Stimulated activated CD4-positive, alpha-beta T cell treated with anti-CD3 and anti-CD28 coated beads, TNF-alpha, amount 100 ng/mL, for 24 hours (primary cell): ENCODE measurements at regions not wholly inside any gene's neighbourhood (a gene's known extent, or its start where the extent isn't known, plus 50 kb on each side); places are given as distances from the start of the nearest gene placed in this dataset.
"Not testable (repeated sequence)": the region's sequence is repeated elsewhere in the genome, so short reads cannot be mapped to it uniquely, and the experiment has no call there.

Source experiments
- DNase-seq, 3 experiments: peaks; one replicate each; pipeline ENCODE4 v3.0.0-alpha.2; 2020; ENCODE audit warnings: low read depth in 3 of 3

DNA sequence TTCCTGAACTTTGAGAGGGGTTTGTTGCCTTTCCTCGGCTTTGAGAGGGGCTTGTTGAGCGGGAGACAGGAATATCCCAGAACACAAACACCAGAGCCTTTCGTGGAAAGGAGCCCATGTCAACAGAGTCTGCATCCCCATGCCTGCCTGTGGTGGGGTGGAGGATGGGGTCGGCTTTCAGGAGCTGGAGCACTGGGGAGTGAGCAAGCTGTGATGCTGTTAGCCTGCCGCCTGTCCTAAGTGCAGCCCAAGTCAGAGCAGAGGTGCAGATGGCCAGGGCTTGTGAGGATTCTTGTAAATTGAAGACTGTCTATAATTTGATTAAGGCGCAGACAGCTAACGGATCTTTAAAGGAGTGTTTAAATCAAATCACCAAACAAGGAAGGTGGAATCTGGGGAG, 103.3 kb upstream of the ANK2 start:
- no peak for DNase-seq

GRCh38 chr4:112947616-112948015, 101.8 kb upstream of the ANK2 start:
- DNase-seq = no peak

DNA sequence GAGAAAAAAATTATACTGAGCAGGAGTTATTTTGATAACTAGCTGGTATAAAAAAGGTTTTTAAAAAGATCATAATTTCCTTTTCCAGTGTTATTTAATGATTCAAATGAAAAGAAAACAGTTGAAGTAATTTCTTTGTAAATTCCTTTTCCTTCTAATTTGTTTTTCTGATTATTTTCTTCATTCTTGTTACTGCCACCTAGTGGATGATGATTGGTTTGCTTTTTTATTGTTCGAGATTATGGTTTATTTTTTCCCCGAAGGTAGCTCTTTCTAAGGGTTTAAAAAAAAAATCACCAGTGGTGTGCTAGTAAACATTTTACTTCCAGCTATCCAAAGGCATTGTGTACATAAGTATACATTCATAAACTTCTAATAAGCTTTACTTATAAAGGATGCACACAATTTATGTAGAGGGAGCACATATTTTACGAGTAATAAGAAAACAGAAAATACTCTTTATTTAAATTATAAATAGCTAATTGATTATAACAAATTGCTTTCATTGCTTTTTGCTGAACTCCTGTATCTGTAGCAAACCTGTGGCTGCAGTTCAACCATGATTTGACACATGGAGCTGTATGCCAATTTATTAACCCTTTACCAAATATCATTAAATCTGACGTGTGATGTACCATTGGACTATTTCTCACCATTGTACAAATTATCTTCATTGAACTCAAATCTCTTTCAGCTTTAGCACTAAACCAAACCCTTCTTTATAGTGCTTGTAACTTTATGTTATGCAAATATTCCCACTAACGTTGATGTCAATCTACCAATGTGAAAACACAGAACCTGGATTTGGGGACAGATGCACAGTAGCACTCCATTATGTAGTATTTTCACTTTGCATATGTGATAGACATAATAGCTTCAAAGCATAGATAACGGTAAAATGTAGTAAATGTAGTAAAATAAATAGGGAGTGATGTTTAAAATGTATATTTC, 97.8 kb upstream of the ANK2 start:
- no peak for DNase-seq

DNA sequence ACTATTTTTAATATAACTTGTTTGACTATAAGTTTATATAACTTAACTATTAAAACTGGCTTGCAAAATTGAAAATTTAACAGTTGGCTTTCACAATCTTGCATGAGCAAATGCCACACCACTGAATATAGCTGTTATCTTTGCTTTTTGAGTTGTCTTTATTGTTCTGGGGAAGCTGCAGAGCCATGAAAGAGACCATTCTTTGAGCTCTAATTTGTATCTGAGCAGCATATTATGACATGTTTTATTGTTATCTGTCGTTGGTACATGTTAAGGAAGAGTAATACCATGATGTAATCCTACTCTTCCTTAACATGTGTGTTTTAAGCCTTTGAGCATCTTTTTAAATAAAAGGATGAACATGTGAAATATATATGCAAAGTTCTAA, 97.1 kb upstream of the ANK2 start:
- no peak for DNase-seq

- DNase-seq = no peak
Observed at GRCh38 chr4:112953262-112953661, 96.2 kb upstream of the ANK2 start.

DNA sequence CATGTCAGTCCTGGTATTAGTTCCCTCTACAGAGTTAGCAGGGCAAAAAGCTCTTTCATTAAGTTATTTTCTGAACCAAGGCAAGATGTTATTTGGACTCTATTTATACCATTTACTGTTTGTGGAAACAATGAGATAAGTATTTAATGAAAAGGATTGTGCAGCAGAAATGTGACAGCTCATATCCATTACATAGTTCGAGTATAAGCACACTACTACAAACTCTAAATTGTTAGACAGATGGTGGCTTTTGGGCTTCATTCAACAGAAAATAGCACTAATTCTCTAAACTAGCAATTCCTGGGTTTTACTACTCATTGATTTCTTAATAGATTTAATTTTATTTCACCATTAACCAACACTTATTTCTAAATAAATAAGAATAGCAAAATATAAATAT, 95.2 kb upstream of the ANK2 start:
- no peak for DNase-seq

DNA sequence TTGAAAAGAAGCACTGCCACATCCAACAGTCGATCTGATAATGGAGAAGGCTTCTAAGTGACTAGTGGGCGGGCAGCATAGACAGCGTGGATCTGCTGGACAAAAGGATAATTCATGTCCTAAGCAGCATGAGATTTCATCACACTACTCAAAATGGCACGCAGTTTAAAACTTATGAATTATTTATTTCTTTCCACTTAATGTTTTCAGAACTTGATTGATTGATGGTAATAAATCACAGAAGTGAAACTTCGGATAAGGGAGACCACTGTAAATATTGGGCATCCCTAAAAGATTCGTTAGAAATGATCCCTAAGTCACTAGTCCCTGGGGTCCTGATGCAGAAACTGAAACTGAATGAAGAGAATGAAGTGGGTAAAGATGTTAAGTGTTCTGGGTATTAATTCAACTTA, 93.0 kb upstream of the ANK2 start:
- DNase-seq = no peak

- not testable (repeated sequence) for DNase-seq
Observed at GRCh38 chr4:112957764-112958163, 91.7 kb upstream of the ANK2 start.

- DNase-seq = no peak
Observed at GRCh38 chr4:112966701-112967488, 82.6 kb upstream of the ANK2 start.

DNA sequence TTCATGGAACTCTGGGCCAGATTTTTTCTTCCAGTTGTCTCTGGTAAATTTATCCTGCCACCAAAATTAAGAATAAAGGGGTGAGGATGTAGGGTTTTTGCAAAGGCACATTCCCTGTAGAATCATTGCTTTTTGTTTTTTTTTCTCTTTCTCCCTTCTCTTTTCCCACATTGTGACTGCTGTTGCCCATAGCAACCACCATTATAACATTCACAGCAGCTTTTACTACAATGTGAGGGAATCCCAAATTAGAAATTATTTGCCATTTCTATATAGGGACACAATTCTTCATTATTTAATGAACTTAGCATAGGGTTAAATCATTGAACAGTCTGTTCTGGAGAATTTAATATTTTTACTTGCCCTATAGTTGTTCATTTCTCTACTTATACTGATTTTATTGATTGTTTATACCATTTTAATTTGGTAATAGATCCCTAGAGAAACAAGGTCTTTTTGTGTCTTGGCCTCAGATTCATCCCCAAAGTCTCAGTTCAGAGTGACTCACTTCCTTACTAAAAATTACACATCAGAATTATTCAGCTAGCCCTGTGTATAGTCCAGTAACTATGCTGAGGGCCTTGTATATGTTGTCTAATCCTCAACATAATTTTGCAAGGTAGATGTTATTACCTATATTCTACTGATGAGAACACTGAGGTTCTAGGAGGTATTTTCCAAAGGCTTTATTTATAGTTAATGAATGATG, 80.8 kb upstream of the ANK2 start:
- no peak for DNase-seq

DNA sequence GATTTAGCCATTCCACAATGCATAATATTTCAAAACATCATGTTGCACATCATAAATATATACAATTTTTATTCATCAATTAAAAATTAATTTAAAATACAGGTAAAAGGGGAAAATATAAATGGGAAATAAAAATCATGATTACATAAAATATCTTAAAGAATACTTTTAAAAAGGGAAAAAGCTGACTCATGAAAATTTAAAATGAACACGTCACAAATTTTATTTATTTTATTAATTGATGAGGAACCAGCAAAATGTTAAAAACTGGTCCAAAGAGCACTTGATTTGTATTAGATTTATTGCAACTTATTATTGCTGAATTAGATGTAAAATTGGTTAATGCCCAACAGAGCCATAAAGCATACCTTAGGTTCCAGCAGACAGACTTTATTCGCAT, 78.5 kb upstream of the ANK2 start:
- no peak for DNase-seq

GRCh38 chr4:112973750-112974251, 75.7 kb upstream of the ANK2 start:
- no peak for DNase-seq

DNA sequence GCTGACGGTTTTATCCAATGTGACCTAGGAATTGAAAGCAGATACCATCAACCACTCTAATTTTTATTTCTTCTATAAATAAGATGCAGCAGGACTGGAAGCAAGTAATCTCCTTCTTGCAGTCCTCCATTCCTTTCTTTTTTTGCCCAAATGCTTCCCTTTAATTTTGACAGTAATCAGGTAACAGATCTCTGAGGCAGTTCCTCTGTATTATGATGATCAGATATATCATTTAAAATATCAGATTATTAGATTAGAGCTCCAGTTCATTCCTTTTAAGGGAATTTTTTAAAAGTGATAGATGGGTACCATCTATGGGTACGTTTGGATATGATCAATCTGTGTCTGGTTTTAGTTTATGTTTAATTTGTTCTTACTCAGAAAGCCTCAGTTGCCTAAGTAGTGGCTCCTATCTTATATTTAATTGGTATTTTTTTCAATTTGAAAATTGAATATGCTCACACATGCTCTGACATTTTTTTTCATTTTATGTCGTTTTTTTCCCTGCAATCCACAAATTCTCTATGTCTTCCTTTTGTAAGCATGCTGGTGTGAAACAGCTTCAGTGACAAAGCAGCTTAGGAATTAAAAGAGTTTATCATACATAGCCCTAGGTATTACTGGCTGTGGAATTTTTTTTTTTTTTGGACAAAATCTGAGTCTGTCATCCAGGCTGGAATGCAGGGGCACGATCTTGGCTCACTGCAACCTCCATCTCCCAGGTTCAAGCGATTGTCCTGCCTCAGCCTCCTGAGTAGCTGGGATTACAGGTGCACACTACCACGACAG, 73.7 kb upstream of the ANK2 start:
- no peak for DNase-seq

DNA sequence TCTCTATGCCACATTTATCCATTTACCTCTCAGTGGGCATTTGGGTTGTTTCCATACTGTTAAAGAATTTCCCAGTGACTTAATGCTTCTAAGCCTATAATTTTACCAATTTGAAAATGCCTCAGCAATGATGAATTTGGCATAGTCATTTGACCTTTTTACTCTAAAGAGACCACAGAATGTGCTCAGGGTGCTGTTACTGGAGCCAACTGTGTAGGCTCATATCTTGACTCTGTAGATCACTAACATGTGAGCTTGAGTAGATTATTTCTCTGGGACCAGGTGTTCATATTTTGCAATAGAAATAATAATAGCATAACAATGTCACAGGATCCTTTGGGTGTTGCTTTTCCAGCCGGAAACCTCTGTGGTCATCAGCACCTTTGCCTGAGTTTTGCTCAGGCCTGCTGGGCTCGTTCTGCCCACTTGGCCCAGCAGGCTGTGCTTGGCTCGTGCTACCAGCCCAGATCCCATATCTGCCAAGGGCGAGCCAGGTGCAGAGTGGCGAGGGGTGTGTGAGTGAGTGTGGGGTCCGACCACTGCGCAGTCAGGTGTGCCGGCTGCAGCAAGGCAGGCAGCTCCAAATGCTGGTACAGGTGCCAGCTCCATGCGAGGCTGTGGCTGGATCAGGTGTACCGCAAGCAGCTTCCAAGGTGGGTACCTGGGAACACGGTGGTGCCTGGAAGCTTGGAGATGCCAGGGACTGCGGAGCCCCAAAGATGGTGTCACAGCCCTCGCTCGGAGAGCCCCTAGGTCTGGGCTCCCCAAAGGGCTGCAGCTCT, 70.6 kb upstream of the ANK2 start:
- DNase-seq = no peak

- DNase-seq = no peak
Observed at GRCh38 chr4:112979881-112980421, 69.5 kb upstream of the ANK2 start.

DNA sequence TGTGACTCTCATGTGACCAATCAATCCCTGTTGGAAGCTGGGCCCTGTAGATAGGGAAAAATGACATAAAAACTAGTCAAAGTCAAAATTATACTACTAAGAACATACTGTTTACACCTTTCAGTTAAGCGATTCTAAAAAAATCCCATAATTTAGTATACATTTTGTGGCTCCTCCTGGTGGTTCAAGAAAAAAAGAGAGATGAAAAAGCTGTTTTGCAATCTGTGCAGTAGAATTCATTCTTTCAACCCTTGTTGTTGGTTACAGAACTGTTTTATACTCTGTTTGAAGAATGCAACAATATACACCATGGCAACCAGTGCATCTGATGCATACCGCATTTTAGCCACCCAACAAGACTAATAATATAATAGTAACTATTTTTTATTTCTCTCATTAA, 66.8 kb upstream of the ANK2 start:
- DNase-seq = no peak

GRCh38 chr4:112994732-112995464, 54.6 kb upstream of the ANK2 start:
- DNase-seq = no peak
